ENCODE measurements at regions not wholly inside any gene's neighbourhood (a gene's known extent, or its start where the extent isn't known, plus 50 kb on each side); places are given as distances from the start of the nearest gene placed in this dataset.

DNA sequence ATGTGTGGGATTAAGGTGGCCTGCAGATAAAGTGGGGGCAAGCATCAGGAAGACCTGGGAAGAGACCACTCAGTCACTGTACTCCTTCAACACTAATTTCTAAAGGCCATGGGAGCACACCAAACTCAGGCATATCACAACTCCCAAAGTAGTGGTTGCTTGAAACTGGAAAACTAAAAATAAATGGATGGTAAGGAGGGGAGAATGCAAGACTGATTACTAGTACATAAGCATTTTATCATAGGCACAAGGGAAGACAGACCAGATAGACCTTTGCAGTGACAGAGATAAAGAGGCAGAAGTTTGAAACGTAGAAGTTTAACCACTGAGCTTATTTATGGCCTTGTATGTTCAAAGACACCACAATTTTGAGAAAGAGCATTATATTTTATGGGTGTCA lies 1098.1 kb upstream of the CELF4 start:
- TF ChIP-seq EP300 (IDR thresholded peaks at IDR 0.05) (no peak), POLR2A (IDR thresholded peaks at IDR 0.05) (no peak)
